ENCODE measurements at regions not wholly inside any gene's neighbourhood (a gene's known extent, or its start where the extent isn't known, plus 50 kb on each side); places are given as distances from the start of the nearest gene placed in this dataset.

DNA sequence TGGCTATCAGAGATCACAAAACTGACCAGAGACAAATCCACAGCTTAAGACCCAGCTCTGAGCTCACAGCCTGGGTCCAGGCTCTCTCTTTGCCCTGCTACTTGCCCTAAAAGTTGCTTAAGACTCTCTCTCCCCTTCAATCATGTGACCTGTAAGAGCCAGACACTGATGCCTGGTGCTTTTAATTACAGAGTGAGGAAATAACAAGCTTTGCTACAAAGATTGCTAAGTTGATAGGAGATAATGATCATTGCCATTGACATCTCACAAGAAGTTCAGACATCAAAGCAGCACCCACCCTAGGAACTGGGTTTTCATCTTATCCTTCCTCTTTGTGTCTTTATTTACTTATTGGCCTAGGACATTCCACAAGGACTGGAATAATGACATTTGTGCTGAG, 125.9 kb upstream of the CD93 start:
- TF ChIP-seq, protein P1, sequence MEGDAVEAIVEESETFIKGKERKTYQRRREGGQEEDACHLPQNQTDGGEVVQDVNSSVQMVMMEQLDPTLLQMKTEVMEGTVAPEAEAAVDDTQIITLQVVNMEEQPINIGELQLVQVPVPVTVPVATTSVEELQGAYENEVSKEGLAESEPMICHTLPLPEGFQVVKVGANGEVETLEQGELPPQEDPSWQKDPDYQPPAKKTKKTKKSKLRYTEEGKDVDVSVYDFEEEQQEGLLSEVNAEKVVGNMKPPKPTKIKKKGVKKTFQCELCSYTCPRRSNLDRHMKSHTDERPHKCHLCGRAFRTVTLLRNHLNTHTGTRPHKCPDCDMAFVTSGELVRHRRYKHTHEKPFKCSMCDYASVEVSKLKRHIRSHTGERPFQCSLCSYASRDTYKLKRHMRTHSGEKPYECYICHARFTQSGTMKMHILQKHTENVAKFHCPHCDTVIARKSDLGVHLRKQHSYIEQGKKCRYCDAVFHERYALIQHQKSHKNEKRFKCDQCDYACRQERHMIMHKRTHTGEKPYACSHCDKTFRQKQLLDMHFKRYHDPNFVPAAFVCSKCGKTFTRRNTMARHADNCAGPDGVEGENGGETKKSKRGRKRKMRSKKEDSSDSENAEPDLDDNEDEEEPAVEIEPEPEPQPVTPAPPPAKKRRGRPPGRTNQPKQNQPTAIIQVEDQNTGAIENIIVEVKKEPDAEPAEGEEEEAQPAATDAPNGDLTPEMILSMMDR (IDR thresholded peaks at IDR 0.05; ENCODE audit: low read depth, low read length, missing input control) = no peak
- TF ChIP-seq SP1 (IDR thresholded peaks at IDR 0.05) (no peak), EGR1 (IDR thresholded peaks at IDR 0.05; ENCODE audit: low read depth in 2 of 2) (no peak), RXRA (IDR thresholded peaks at IDR 0.05) (no peak), GABPA (IDR thresholded peaks at IDR 0.05 in 1 of 2, conservative IDR thresholded peaks at IDR 0.05 in 1 of 2) (no peak), JUND (IDR thresholded peaks at IDR 0.05) (no peak)
- TF ChIP-seq, protein P2, sequence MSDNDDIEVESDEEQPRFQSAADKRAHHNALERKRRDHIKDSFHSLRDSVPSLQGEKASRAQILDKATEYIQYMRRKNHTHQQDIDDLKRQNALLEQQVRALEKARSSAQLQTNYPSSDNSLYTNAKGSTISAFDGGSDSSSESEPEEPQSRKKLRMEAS (IDR thresholded peaks at IDR 0.05) = no peak
- TF ChIP-seq, protein P3, sequence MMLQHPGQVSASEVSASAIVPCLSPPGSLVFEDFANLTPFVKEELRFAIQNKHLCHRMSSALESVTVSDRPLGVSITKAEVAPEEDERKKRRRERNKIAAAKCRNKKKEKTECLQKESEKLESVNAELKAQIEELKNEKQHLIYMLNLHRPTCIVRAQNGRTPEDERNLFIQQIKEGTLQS (IDR thresholded peaks at IDR 0.05) = no peak
